IPS-15b (cell line): ENCODE measurements at regions not wholly inside any gene's neighbourhood (a gene's known extent, or its start where the extent isn't known, plus 50 kb on each side); places are given as distances from the start of the nearest gene placed in this dataset.

Experiments
- H3K27me3 ChIP-seq: one replicate; pipeline ENCODE4 v1.6.1; 2013; ENCODE audit warnings: low read length; ENCODE audit not compliant: control insufficient read depth, insufficient read depth
- H3K36me3 ChIP-seq: one replicate; pipeline ENCODE4 v1.6.1; 2013; ENCODE audit warnings: low read length; ENCODE audit not compliant: control insufficient read depth, insufficient read depth
- H3K4me1 ChIP-seq: one replicate; pipeline ENCODE4 v1.6.1; 2013; ENCODE audit warnings: mild to moderate bottlenecking, low read length; ENCODE audit not compliant: control insufficient read depth, insufficient read depth
- H3K4me3 ChIP-seq: one replicate; pipeline ENCODE4 v1.5.1; 2013; ENCODE audit warnings: low read depth, low read length
- H3K9ac ChIP-seq: one replicate; pipeline ENCODE4 v1.6.1; 2013; ENCODE audit warnings: low read depth, mild to moderate bottlenecking, low read length
- H3K9me3 ChIP-seq: one replicate; pipeline ENCODE4 v1.6.1; 2013; ENCODE audit warnings: mild to moderate bottlenecking, low read length; ENCODE audit not compliant: control insufficient read depth, insufficient read depth

DNA sequence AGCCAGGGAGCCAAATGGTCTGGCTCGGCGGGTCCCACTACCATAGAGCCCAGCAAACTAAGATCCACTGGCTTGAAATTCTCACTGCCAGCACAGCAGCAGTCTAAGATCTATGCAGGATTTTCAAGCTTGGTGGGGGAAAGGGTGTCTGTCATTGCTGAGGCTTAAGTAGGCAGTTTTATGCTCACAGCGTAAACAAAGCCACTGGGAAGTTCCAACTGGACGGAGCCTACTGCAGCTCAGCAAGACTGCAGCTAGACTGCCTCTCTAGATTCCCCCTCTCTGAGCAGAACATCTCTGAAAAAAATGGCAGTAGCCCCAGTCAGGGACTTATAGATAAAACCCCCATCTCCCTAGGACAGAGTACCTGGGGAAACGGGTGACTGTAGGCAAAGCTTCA, 277.6 kb upstream of the PHF14 start:
- no peaks in the 10 kb centered on the region for H3K4me1 ChIP-seq
- no peaks in the 10 kb centered on the region for H3K27me3 ChIP-seq
- no peak overlapping the region for H3K9ac ChIP-seq
- H3K36me3 ChIP-seq, result no peaks in the 10 kb centered on the region
- no peaks in the 10 kb centered on the region for H3K9me3 ChIP-seq
- H3K4me3 ChIP-seq, result no peak overlapping the region

DNA sequence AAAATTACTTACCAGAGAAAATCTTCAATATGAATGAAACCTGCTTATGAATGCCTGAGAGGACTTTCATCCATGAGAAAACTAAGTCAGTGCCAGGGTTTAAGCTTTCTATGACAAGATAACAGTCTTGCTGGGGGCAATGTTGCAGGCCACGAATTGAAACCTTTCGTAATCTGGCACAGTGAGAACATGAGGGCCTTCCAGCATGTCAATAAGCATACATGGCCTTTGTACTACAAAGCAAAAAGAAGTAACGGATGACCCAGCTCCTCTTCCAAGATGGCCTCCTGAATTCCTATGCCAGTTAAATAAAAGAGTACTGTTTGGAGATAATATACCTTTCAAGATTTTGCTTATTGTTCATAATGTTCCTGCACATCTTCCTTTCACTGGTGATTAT, 270.6 kb upstream of the PHF14 start:
- Histone ChIP-seq H3K27me3 (no peaks in the 10 kb centered on the region), H3K4me1 (no peaks in the 10 kb centered on the region), H3K36me3 (no peaks in the 10 kb centered on the region), H3K9me3 (no peaks in the 10 kb centered on the region), H3K4me3 (no peak overlapping the region), H3K9ac (no peak overlapping the region)

DNA sequence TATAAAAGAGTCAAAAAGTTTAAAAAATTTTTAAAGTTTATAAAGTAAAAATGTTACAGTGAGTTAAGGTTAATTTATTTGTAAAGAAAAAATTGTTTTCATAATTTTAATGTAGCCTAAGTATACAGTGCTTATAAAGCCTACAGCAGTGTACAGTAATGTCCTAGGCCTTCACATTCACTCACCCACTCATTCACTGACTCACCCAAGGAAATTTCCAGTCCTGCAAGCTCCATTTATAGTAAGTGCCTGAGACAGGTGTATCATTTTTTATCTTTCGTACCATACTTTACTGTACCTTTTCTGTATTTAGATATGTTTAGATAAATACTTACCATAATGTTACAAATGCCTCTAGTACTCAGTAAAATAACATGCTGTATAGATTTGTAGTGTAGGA, 269.7 kb upstream of the PHF14 start:
- H3K9ac ChIP-seq, result no peak overlapping the region
- H3K9me3 ChIP-seq, result no peaks in the 10 kb centered on the region

DNA sequence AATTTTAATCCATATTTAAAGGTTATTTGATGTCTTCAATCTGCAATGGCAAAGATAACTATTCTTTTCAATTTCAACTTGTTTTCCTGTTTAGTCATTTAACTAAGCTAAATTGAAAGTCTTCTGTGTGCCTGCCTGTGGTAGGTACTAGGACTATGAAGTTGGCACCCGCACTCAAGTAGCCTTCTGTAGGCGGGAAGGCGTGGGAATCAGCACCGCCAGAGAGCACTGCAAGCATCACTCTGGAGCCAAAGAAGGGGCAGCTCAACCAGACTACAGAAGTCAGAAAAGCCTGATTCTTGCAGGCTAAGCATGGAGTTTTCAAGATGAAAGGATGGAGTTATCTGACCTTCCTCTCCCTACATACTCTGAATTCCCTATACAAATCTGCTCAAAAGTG, 269.0 kb upstream of the PHF14 start:
- no peaks in the 10 kb centered on the region for H3K4me1 ChIP-seq
- H3K36me3 ChIP-seq, result no peaks in the 10 kb centered on the region
- H3K27me3 ChIP-seq, result no peaks in the 10 kb centered on the region
- H3K9me3 ChIP-seq, result no peaks in the 10 kb centered on the region
- H3K9ac ChIP-seq, result no peak overlapping the region
- no peak overlapping the region for H3K4me3 ChIP-seq

More for the DNA sequence above, 269.7 kb upstream of the PHF14 start:
- Histone ChIP-seq H3K27me3 (no peaks in the 10 kb centered on the region), H3K4me1 (no peaks in the 10 kb centered on the region), H3K4me3 (no peak overlapping the region), H3K36me3 (no peaks in the 10 kb centered on the region)

DNA sequence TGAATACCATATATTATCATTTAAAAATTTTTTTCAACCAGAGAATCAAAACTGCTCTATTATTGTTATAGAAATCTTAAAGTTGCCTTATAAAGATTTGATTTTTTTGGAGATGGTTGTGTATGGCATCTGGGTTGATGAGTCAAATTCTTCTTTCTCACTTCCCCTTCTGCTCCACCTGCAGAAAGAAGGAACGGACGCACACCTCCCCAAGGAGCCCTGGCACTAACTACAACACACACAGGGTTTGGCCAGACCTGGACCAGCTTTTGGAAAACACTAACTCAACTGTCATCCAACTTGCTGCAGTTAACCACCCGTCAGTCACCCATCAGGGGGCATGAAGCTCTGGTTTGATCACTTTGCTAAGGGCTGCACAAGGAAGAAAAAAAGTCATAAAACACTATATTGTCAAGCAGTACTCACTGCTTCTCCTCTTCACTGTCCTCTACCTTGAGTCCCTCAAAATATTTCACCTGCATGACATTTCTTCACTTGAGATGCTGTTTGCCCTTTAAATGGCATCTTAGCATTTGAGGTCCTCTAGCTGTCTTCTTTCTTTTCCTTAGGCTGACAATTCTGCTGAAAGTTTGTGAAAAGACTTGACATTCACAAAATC, 266.7 kb upstream of the PHF14 start:
- Histone ChIP-seq H3K9me3 (no peaks in the 10 kb centered on the region), H3K36me3 (no peaks in the 10 kb centered on the region), H3K4me3 (no peak overlapping the region), H3K9ac (no peak overlapping the region), H3K27me3 (no peaks in the 10 kb centered on the region), H3K4me1 (no peaks in the 10 kb centered on the region)

DNA sequence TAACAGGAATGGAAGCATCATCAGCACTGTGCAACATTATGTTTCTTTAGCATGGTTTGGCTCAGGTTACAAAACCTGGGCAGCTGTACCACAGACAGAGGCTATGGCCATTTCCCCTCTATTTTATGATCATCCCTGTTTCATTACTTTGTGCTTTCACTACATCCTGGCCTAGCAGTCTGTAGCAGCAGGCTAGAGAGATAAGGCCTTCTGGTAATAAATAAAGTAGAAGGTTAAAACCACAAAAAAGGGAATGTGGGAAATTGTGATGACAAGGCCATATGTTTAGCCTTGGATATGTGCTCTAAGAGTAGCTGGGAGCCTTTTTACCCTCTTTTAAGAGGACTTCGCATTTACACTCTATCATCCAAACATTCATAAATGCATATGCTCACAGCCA, 266.2 kb upstream of the PHF14 start:
- no peaks in the 10 kb centered on the region for H3K36me3 ChIP-seq
- no peak overlapping the region for H3K4me3 ChIP-seq
- no peak overlapping the region for H3K9ac ChIP-seq
- no peaks in the 10 kb centered on the region for H3K27me3 ChIP-seq
- no peaks in the 10 kb centered on the region for H3K9me3 ChIP-seq
- H3K4me1 ChIP-seq, result no peaks in the 10 kb centered on the region

DNA sequence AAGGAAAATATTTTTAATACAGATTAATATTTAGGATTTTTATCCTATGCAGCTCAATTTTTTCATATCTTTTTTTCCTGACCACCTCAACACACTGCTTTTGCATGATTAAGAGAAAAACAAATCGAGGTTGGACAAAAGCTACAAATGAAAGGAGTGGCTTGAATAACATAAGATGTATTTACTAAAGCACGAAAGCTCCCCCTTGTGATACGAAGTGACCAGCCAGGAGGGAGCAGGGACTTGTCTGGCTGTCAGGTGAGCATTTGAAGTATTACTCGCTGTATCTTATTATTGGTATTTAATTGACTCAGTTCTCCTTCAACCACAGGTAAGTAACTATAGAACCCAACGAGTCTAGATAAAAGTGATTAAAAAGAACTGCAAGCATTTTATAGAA, 265.2 kb upstream of the PHF14 start:
- Histone ChIP-seq H3K9me3 (no peaks in the 10 kb centered on the region), H3K9ac (no peak overlapping the region), H3K36me3 (no peaks in the 10 kb centered on the region), H3K4me1 (no peaks in the 10 kb centered on the region), H3K27me3 (no peaks in the 10 kb centered on the region), H3K4me3 (no peak overlapping the region)

DNA sequence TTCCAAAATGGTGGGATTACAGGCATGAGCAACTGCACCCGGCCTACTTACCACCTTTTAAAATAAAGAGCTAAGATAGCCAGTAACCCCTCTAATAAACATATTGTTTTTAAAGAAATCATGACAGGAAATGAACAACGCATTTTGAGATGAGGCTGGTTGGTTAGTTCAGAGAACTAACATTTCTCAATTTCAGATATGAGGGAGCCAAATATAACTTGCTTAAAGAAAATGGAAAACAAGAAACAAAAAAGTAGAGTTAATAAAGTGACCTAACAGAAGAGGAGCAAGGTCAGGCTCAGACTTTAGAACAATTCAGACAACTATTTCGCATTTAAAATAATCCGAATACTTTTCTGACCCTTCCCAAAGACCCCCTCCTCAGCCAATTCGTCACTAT, 254.9 kb upstream of the PHF14 start:
- H3K9me3 ChIP-seq, result no peaks in the 10 kb centered on the region
- H3K36me3 ChIP-seq, result no peaks in the 10 kb centered on the region
- no peak overlapping the region for H3K4me3 ChIP-seq
- H3K4me1 ChIP-seq, result peaks cover 2% of the 10 kb centered on the region
- no peaks in the 10 kb centered on the region for H3K27me3 ChIP-seq
- no peak overlapping the region for H3K9ac ChIP-seq

DNA sequence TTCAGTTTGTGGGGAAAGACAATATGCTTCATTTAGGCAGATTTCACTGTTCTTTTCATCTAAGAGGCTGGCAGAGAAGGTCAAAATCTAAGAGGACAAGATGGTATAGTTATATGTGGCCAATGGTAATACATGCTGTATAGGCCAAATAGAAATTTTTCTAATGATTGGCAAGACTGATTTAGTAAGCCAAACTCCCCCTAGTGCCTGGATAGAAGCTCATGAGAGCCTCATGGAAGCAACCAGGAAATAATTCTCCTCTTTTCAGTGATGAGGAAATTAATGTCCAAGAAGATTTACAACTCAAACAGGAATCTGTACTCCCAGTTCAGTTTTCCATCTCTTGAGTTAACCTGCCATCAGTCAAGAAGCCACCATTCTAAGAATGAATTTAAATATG, 253.6 kb upstream of the PHF14 start:
- no peaks in the 10 kb centered on the region for H3K9me3 ChIP-seq
- no peak overlapping the region for H3K4me3 ChIP-seq
- no peak overlapping the region for H3K9ac ChIP-seq
- H3K4me1 ChIP-seq, result peaks cover 2% of the 10 kb centered on the region
- H3K27me3 ChIP-seq, result no peaks in the 10 kb centered on the region
- no peaks in the 10 kb centered on the region for H3K36me3 ChIP-seq

DNA sequence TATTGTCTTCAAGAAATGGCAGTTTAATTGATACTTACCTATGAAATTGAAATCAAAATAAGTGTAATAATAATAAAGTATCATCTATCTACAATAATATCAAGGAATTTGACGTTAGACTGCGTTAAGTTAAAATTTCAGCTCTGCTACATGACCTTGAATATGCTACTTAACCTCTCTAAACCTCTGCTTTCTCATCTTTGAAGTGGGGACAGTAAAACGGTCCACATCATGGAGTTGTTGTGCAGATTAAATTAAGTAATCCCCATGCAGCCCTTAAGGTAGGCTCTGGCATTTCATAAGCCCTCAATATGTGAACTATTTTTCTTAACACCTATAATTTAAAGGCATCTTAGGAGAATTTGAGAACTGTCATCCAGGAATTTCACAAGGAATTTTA, 252.4 kb upstream of the PHF14 start:
- Histone ChIP-seq H3K4me1 (peaks cover 2% of the 10 kb centered on the region), H3K4me3 (no peak overlapping the region), H3K9me3 (no peaks in the 10 kb centered on the region), H3K9ac (no peak overlapping the region), H3K27me3 (no peaks in the 10 kb centered on the region), H3K36me3 (no peaks in the 10 kb centered on the region)

DNA sequence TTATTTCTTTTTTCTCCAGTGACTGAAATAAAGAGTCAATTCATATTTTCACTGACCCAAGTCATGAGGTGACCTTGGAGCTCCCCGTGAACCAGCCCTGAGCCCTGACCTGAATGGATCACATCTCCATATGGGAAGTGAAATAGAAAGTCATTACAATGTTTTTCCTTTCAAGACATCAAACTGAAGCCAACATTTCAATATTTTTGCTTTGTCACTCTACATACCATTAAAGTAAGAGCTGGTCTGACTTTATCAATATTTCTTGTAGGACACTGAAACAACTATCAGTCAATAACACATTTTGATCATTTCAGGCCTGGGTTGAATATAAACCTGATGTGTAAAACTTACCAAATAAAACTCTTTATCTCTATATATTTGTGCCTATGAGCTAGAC, 249.8 kb upstream of the PHF14 start:
- Histone ChIP-seq H3K4me3 (no peak overlapping the region), H3K36me3 (no peaks in the 10 kb centered on the region), H3K9ac (no peak overlapping the region), H3K4me1 (peaks cover 2% of the 10 kb centered on the region), H3K27me3 (no peaks in the 10 kb centered on the region), H3K9me3 (no peaks in the 10 kb centered on the region)

DNA sequence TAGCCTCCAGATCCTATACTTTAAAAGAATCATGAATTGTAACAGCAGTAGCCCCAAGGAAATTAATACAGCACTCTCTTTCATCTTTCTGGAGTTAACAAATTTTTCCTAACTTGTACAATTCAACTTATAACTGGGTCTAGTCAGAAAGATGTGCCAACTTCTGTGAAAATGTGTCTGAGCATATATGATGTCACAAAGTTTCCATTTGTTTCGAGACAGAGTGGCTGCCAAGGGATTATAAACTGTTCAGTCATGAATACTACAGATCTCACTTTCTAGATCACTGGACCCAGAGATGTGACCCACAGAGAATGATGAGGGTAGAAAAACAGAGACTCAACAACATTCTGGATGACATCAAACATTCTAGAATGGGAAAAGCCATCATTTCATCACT, 249.2 kb upstream of the PHF14 start:
- peaks cover 2% of the 10 kb centered on the region for H3K4me1 ChIP-seq
- H3K4me3 ChIP-seq, result no peak overlapping the region
- H3K9ac ChIP-seq, result no peak overlapping the region
- no peaks in the 10 kb centered on the region for H3K36me3 ChIP-seq
- no peaks in the 10 kb centered on the region for H3K27me3 ChIP-seq
- no peaks in the 10 kb centered on the region for H3K9me3 ChIP-seq
